ENCODE measurements at regions not wholly inside any gene's neighbourhood (a gene's known extent, or its start where the extent isn't known, plus 50 kb on each side); places are given as distances from the start of the nearest gene placed in this dataset.

- Histone ChIP-seq H3K4me3 (ENCODE audit: low read depth in 1 of 2, low read length in 2 of 2) (no peak overlapping the region), H3K4me1 (ENCODE audit: insufficient read depth, low read length) (no peaks in the 10 kb centered on the region), H3K9me3 (ENCODE audit: insufficient read depth, low read length, severe bottlenecking) (no peaks in the 10 kb centered on the region), H3K36me3 (ENCODE audit: insufficient read depth, low read length) (no peaks in the 10 kb centered on the region), H2AFZ (ENCODE audit: low read depth, low read length) (no peak overlapping the region), H3K27ac (ENCODE audit: low read length) (no peak overlapping the region), H3K9ac (ENCODE audit: low read depth, low read length) (no peak overlapping the region), H4K20me1 (ENCODE audit: insufficient read depth, low read length) (no peaks in the 10 kb centered on the region), H3K4me2 (ENCODE audit: insufficient read depth, low read length) (no peak overlapping the region), H3K27me3 (ENCODE audit: insufficient read depth, low read length, poor library complexity) (no peaks in the 10 kb centered on the region), H3K79me2 (ENCODE audit: insufficient read depth, low read length) (no peaks in the 10 kb centered on the region)
- ATAC-seq (ENCODE audit: insufficient read depth, low read depth): no peak
- DNase-seq: no peak
- TF ChIP-seq CTCF (IDR thresholded peaks at IDR 0.05; ENCODE audit: borderline replicate concordance, extremely low read depth, low read length, poor library complexity, severe bottlenecking) (no peak), EZH2 (IDR thresholded peaks at IDR 0.05; ENCODE audit: borderline replicate concordance, low read depth, low read length, severe bottlenecking) (no peak)
These were observed 270.1 kb downstream of the IRS1 start for GRCh38 chr2:226529556-226529955.

- Histone ChIP-seq H3K27me3 (ENCODE audit: insufficient read depth, low read length, poor library complexity) (no peaks in the 10 kb centered on the region), H4K20me1 (ENCODE audit: insufficient read depth, low read length) (no peaks in the 10 kb centered on the region), H2AFZ (ENCODE audit: low read depth, low read length) (no peak overlapping the region), H3K9me3 (ENCODE audit: insufficient read depth, low read length, severe bottlenecking) (no peaks in the 10 kb centered on the region), H3K36me3 (ENCODE audit: insufficient read depth, low read length) (no peaks in the 10 kb centered on the region), H3K9ac (ENCODE audit: low read depth, low read length) (no peak overlapping the region), H3K4me1 (ENCODE audit: insufficient read depth, low read length) (no peaks in the 10 kb centered on the region), H3K79me2 (ENCODE audit: insufficient read depth, low read length) (no peaks in the 10 kb centered on the region), H3K27ac (ENCODE audit: low read length) (no peak overlapping the region), H3K4me3 (ENCODE audit: low read depth in 1 of 2, low read length in 2 of 2) (no peak overlapping the region), H3K4me2 (ENCODE audit: insufficient read depth, low read length) (no peak overlapping the region)
- no peak for DNase-seq
- ATAC-seq (ENCODE audit: insufficient read depth, low read depth): no peak
- TF ChIP-seq EZH2 (IDR thresholded peaks at IDR 0.05; ENCODE audit: borderline replicate concordance, low read depth, low read length, severe bottlenecking): no peak
- no peak for TF ChIP-seq CTCF (IDR thresholded peaks at IDR 0.05; ENCODE audit: borderline replicate concordance, extremely low read depth, low read length, poor library complexity, severe bottlenecking)
These were observed 272.9 kb downstream of the IRS1 start for GRCh38 chr2:226526716-226527115.

- ATAC-seq (ENCODE audit: insufficient read depth, low read depth) (no peak), DNase-seq (no peak)
- H3K4me3 ChIP-seq (ENCODE audit: low read depth in 1 of 2, low read length in 2 of 2): no peak overlapping the region
- H3K27me3 ChIP-seq (ENCODE audit: insufficient read depth, low read length, poor library complexity): no peaks in the 10 kb centered on the region
- no peak overlapping the region for H2AFZ ChIP-seq (ENCODE audit: low read depth, low read length)
- no peak overlapping the region for H3K27ac ChIP-seq (ENCODE audit: low read length)
- H3K4me2 ChIP-seq (ENCODE audit: insufficient read depth, low read length): no peak overlapping the region
- H3K36me3 ChIP-seq (ENCODE audit: insufficient read depth, low read length): no peaks in the 10 kb centered on the region
- no peaks in the 10 kb centered on the region for H3K4me1 ChIP-seq (ENCODE audit: insufficient read depth, low read length)
- no peaks in the 10 kb centered on the region for H3K9me3 ChIP-seq (ENCODE audit: insufficient read depth, low read length, severe bottlenecking)
- no peaks in the 10 kb centered on the region for H4K20me1 ChIP-seq (ENCODE audit: insufficient read depth, low read length)
- H3K79me2 ChIP-seq (ENCODE audit: insufficient read depth, low read length): no peaks in the 10 kb centered on the region
- TF ChIP-seq CTCF (IDR thresholded peaks at IDR 0.05; ENCODE audit: borderline replicate concordance, extremely low read depth, low read length, poor library complexity, severe bottlenecking) (no peak), EZH2 (IDR thresholded peaks at IDR 0.05; ENCODE audit: borderline replicate concordance, low read depth, low read length, severe bottlenecking) (no peak)
- no peak overlapping the region for H3K9ac ChIP-seq (ENCODE audit: low read depth, low read length)
These were observed 275.2 kb downstream of the IRS1 start for GRCh38 chr2:226524381-226524843.

GRCh38 chr2:226520723-226521122, 278.9 kb downstream of the IRS1 start:
- H3K4me3 ChIP-seq (ENCODE audit: low read depth in 1 of 2, low read length in 2 of 2): no peak overlapping the region
- no peaks in the 10 kb centered on the region for H4K20me1 ChIP-seq (ENCODE audit: insufficient read depth, low read length)
- no peaks in the 10 kb centered on the region for H3K9me3 ChIP-seq (ENCODE audit: insufficient read depth, low read length, severe bottlenecking)
- no peaks in the 10 kb centered on the region for H3K27me3 ChIP-seq (ENCODE audit: insufficient read depth, low read length, poor library complexity)
- no peaks in the 10 kb centered on the region for H3K79me2 ChIP-seq (ENCODE audit: insufficient read depth, low read length)
- H3K4me2 ChIP-seq (ENCODE audit: insufficient read depth, low read length): no peak overlapping the region
- H3K4me1 ChIP-seq (ENCODE audit: insufficient read depth, low read length): no peaks in the 10 kb centered on the region
- H3K36me3 ChIP-seq (ENCODE audit: insufficient read depth, low read length): no peaks in the 10 kb centered on the region
- H3K9ac ChIP-seq (ENCODE audit: low read depth, low read length): no peak overlapping the region
- TF ChIP-seq EZH2 (IDR thresholded peaks at IDR 0.05; ENCODE audit: borderline replicate concordance, low read depth, low read length, severe bottlenecking) (no peak), CTCF (IDR thresholded peaks at IDR 0.05; ENCODE audit: borderline replicate concordance, extremely low read depth, low read length, poor library complexity, severe bottlenecking) (no peak)
- no peak overlapping the region for H3K27ac ChIP-seq (ENCODE audit: low read length)
- no peak overlapping the region for H2AFZ ChIP-seq (ENCODE audit: low read depth, low read length)
- DNase-seq: no peak
- no peak for ATAC-seq (ENCODE audit: insufficient read depth, low read depth)
